ENCODE measurements at regions not wholly inside any gene's neighbourhood (a gene's known extent, or its start where the extent isn't known, plus 50 kb on each side); places are given as distances from the start of the nearest gene placed in this dataset.

DNA sequence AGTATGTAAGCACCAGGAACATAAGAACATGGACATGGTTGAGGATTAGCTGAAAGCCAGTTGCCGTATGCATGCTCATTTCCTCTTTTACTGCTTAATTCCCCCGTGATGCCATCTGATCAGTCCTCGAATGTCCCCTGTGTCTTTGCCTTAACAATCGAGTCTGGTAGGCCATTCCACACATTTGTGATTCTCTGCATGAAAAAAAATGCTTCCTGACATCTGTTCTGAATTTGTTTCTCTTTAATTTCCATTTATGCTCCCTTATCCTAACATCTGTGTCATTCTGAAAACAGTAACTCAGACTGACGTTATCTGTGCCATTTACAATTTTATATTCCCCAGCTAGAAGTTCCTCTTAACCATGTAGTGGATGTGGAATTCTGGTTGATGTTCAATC lies 158.2 kb upstream of the TOX3 start:
- TF ChIP-seq, protein P1, sequence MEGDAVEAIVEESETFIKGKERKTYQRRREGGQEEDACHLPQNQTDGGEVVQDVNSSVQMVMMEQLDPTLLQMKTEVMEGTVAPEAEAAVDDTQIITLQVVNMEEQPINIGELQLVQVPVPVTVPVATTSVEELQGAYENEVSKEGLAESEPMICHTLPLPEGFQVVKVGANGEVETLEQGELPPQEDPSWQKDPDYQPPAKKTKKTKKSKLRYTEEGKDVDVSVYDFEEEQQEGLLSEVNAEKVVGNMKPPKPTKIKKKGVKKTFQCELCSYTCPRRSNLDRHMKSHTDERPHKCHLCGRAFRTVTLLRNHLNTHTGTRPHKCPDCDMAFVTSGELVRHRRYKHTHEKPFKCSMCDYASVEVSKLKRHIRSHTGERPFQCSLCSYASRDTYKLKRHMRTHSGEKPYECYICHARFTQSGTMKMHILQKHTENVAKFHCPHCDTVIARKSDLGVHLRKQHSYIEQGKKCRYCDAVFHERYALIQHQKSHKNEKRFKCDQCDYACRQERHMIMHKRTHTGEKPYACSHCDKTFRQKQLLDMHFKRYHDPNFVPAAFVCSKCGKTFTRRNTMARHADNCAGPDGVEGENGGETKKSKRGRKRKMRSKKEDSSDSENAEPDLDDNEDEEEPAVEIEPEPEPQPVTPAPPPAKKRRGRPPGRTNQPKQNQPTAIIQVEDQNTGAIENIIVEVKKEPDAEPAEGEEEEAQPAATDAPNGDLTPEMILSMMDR (IDR thresholded peaks at IDR 0.05; ENCODE audit: insufficient read depth, low read length, poor library complexity, severe bottlenecking): no peak
- TF ChIP-seq EZH2phosphoT487 (conservative IDR thresholded peaks at IDR 0.05; ENCODE audit: low read length): no peak

Measured in SU-DHL-6 (cell line).